ENCODE measurements at regions not wholly inside any gene's neighbourhood (a gene's known extent, or its start where the extent isn't known, plus 50 kb on each side); places are given as distances from the start of the nearest gene placed in this dataset.

- no peak for TF ChIP-seq POLR2A (IDR thresholded peaks at IDR 0.05; ENCODE audit: low read depth, low read length)
- no peak for TF ChIP-seq POLR2AphosphoS5 (IDR thresholded peaks at IDR 0.05; ENCODE audit: low read depth, low read length)
- no peak for TF ChIP-seq TAF1 (IDR thresholded peaks at IDR 0.05; ENCODE audit: borderline replicate concordance, low read depth, low read length)
Observed at GRCh38 chr6:48764286-48765044, 653.5 kb upstream of the PTCHD4 start.
